Hepatocyte (in vitro differentiated cells): ENCODE measurements at regions not wholly inside any gene's neighbourhood (a gene's known extent, or its start where the extent isn't known, plus 50 kb on each side); places are given as distances from the start of the nearest gene placed in this dataset.

ENCODE experiments used
- DNase-seq: peaks from one replicate; pipeline ENCODE4 v3.0.0-alpha.2; 2016; ENCODE audit warnings: low spot score
- H2AFZ ChIP-seq: fragments of 200-600 bp; sonication (generic); 2 replicates; pipeline ENCODE4 v1.6.0; 2016; ENCODE audit warnings: antibody characterized with exemption, mild to moderate bottlenecking
- H3K27ac ChIP-seq: fragments of 200-600 bp; sonication (generic); 2 replicates; pipeline ENCODE4 v1.5.1; 2016; ENCODE audit warnings: mild to moderate bottlenecking
- H3K27me3 ChIP-seq: fragments of 200-600 bp; sonication (generic); 2 replicates; pipeline ENCODE4 v1.6.1; 2016
- H3K36me3 ChIP-seq: fragments of 200-600 bp; sonication (generic); replicated peaks from 2 replicates; pipeline ENCODE4 v1.5.1; 2016; ENCODE audit warnings: low read depth; ENCODE audit not compliant: insufficient read depth
- H3K4me1 ChIP-seq: fragments of 200-600 bp; sonication (generic); 2 replicates; pipeline ENCODE4 v1.5.1; 2016; ENCODE audit warnings: mild to moderate bottlenecking, moderate library complexity; ENCODE audit not compliant: insufficient read depth
- H3K4me2 ChIP-seq: fragments of 200-600 bp; sonication (generic); 2 replicates; pipeline ENCODE4 v1.6.0; 2016
- H3K4me3 ChIP-seq: fragments of 200-600 bp; sonication (generic); 2 replicates; pipeline ENCODE4 v1.5.1; 2016; ENCODE audit warnings: mild to moderate bottlenecking
- H3K79me2 ChIP-seq: fragments of 200-600 bp; sonication (generic); 2 replicates; pipeline ENCODE4 v1.6.0; 2017; ENCODE audit warnings: mild to moderate bottlenecking
- H3K9me2 ChIP-seq: fragments of 200-600 bp; sonication (generic); replicated peaks from 2 replicates; pipeline ENCODE4 v1.6.0; 2017; ENCODE audit warnings: mild to moderate bottlenecking; ENCODE audit not compliant: insufficient read depth
- H3K9me3 ChIP-seq: fragments of 200-600 bp; sonication (generic); 2 replicates; pipeline ENCODE4 v1.5.1; 2016; ENCODE audit warnings: low read depth, mild to moderate bottlenecking
- H4K20me1 ChIP-seq: fragments of 200-600 bp; sonication (generic); 2 replicates; pipeline ENCODE4 v1.6.0; 2016; ENCODE audit warnings: mild to moderate bottlenecking; ENCODE audit not compliant: insufficient read depth, poor library complexity, severe bottlenecking
- CTCF ChIP-seq: fragments of 200-600 bp; sonication (generic); IDR thresholded peaks from 2 replicates; pipeline ENCODE4 v1.5.1; 2016; ENCODE audit warnings: antibody characterized with exemption, mild to moderate bottlenecking; ENCODE audit not compliant: poor library complexity
- EZH2 ChIP-seq: fragments of 200-600 bp; sonication (generic); IDR thresholded peaks from 2 replicates; pipeline ENCODE4 v1.6.1; 2016; ENCODE audit warnings: antibody characterized with exemption, mild to moderate bottlenecking, borderline replicate concordance
- EZH2phosphoT487 ChIP-seq: fragments of 200-600 bp; sonication (generic); IDR thresholded peaks from one replicate; pipeline ENCODE4 v1.6.1; 2018; ENCODE audit warnings: antibody characterized with exemption, mild to moderate bottlenecking, low read depth, moderate library complexity; ENCODE audit not compliant: unreplicated experiment, severe bottlenecking
- WGBS: methylation state at CpG from one replicate; pipeline ENCODE4 v1.1.6; 2016; ENCODE audit warnings: low lambda C conversion rate; ENCODE audit errors: missing lambda C conversion rate; 5-methylcytosine and 5-hydroxymethylcytosine counted together

DNA sequence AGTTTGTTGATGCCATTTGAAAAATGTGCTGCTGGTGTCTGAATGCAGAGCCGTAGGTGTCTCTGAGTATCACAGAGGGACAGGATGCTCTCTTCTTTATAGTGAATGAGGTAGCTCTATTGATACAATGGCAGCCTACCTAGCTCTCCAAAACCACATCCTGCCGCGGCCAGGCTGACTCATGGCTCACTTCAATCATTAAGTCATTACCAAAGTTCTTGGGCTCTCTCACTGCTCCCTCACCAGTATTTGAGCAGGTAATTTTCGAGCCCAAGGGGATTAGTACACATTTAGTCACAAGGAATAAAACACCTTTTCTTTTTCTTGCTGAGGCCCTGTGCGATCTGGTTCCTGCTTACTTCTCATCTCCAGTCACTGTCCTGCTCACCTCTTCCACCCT lies 509.0 kb upstream of the LARGE1 start:
- WGBS, result 82% methylated on average over 5 of the region's 5 CpGs
- DNase-seq, result no peak

DNA sequence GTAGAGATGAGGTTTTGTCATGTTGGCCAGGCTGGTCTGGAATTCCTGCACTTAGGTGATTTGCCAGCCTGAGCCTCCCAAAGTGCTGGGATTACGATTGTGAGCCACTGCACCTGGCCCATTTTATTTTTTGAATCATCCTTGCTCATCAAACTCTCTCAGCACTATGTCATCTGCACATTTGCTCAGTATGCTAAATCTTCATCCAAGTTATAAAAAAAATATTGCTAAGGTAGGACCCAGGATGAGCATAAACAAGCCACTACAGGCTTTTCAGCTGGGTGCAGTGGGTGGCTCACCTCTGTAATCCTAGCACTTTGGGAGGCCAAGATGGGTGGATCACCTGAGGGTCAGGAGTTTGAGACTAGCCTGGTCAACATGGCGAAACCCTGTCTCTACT lies 510.1 kb upstream of the LARGE1 start:
- Histone ChIP-seq H4K20me1 (no peaks in the 10 kb centered on the region), H3K9me2 (no peaks in the 10 kb centered on the region), H3K4me2 (no peak overlapping the region), H3K36me3 (no peaks in the 10 kb centered on the region), H3K4me1 (no peaks in the 10 kb centered on the region), H3K27me3 (no peaks in the 10 kb centered on the region), H3K27ac (no peak overlapping the region), H2AFZ (no peak overlapping the region), H3K9me3 (no peaks in the 10 kb centered on the region), H3K4me3 (no peak overlapping the region), H3K79me2 (no peaks in the 10 kb centered on the region)
- TF ChIP-seq EZH2, result no peak
- no peak for TF ChIP-seq EZH2phosphoT487
- TF ChIP-seq CTCF, result no peak
- DNase-seq, result no peak
- 81% methylated on average over 2 of the region's 2 CpGs for WGBS

More for the DNA sequence above, 509.0 kb upstream of the LARGE1 start:
- Histone ChIP-seq H3K9me2 (no peaks in the 10 kb centered on the region), H3K27me3 (no peaks in the 10 kb centered on the region), H3K36me3 (no peaks in the 10 kb centered on the region), H3K4me1 (no peaks in the 10 kb centered on the region), H3K79me2 (no peaks in the 10 kb centered on the region), H3K9me3 (no peaks in the 10 kb centered on the region), H3K4me3 (no peak overlapping the region), H3K27ac (no peak overlapping the region), H2AFZ (no peak overlapping the region), H4K20me1 (no peaks in the 10 kb centered on the region), H3K4me2 (no peak overlapping the region)
- TF ChIP-seq EZH2, result no peak
- TF ChIP-seq CTCF, result no peak

DNA sequence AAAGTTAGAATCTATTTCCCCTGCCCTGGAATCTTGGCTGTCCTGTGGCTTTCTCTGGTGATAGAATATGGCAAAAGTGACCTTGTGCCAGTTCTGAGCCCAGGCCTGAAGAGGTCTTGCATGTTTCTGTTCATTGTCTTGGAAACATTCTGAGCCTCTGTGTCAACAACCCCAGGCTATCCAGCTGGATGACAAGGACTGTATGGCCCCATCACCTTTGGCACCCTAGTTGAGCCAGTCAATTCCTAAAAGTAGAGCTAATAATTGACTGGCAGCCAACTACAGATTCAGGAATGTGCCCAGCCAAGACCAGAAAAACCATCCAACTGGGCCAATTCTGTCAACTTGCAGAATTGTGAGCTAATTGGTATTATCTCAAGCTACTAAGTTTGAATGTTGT lies 514.1 kb upstream of the LARGE1 start:
- H2AFZ ChIP-seq, result no peak overlapping the region
- no peak overlapping the region for H3K27ac ChIP-seq
- no peaks in the 10 kb centered on the region for H3K79me2 ChIP-seq
- no peak for DNase-seq
- no peaks in the 10 kb centered on the region for H4K20me1 ChIP-seq
- H3K36me3 ChIP-seq, result no peaks in the 10 kb centered on the region
- TF ChIP-seq EZH2 (no peak), EZH2phosphoT487 (no peak), CTCF (no peak)
- no peak overlapping the region for H3K4me2 ChIP-seq
- no peaks in the 10 kb centered on the region for H3K27me3 ChIP-seq
- no peaks in the 10 kb centered on the region for H3K9me3 ChIP-seq
- no peaks in the 10 kb centered on the region for H3K9me2 ChIP-seq
- H3K4me1 ChIP-seq, result no peaks in the 10 kb centered on the region
- H3K4me3 ChIP-seq, result no peak overlapping the region

DNA sequence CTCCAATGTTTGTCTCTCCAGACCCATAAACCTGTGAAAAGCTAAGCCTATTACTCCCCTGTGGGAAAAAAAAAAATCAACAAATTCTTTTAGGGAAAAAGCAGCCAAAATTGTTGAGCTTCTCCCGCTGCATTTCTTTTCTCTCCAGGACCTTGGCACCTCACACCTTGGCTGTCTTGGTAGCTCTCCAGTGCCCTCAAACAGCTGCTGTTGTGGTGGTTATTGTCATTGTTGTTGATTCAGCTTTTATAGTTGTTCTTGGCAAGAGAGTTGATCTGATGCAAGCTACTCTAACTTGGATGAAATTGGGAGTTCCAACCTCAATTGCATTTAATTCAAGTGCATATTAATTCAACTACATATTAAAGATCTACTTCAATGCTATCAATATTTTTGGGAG lies 516.9 kb upstream of the LARGE1 start:
- 83% methylated on average over 1 of the region's 1 CpG for WGBS
- Histone ChIP-seq H3K36me3 (no peaks in the 10 kb centered on the region), H3K9me3 (no peaks in the 10 kb centered on the region), H3K4me1 (no peaks in the 10 kb centered on the region), H3K79me2 (no peaks in the 10 kb centered on the region), H4K20me1 (no peaks in the 10 kb centered on the region), H3K27ac (no peak overlapping the region), H3K9me2 (no peaks in the 10 kb centered on the region), H3K4me3 (no peak overlapping the region), H3K27me3 (no peaks in the 10 kb centered on the region), H3K4me2 (no peak overlapping the region), H2AFZ (no peak overlapping the region)
- no peak for DNase-seq
- no peak for TF ChIP-seq CTCF
- no peak for TF ChIP-seq EZH2
- TF ChIP-seq EZH2phosphoT487, result no peak
